Suprapubic skin (tissue), 4 donors: ENCODE measurements at regions not wholly inside any gene's neighbourhood (a gene's known extent, or its start where the extent isn't known, plus 50 kb on each side); places are given as distances from the start of the nearest gene placed in this dataset.

Source experiments
- CTCF ChIP-seq, 2 donors: fragments of 200-600 bp in 1 of 2; fragments of 450-650 bp in 1 of 2; sonication (generic) in 1 of 2; IDR thresholded peaks; one replicate each; pipeline ENCODE4 v1.5.1; 2016 to 2019; ENCODE audit warnings: antibody characterized with exemption in 2 of 2, mild to moderate bottlenecking in 1 of 2, moderate library complexity in 1 of 2
- POLR2A ChIP-seq, 2 donors: fragments of 450-650 bp; IDR thresholded peaks; one replicate each; pipeline ENCODE4 v1.6.1; 2017; ENCODE audit warnings: antibody characterized with exemption in 2 of 2, mild to moderate bottlenecking in 2 of 2, moderate library complexity in 2 of 2
- POLR2AphosphoS5 ChIP-seq, 3 donors: sonication (generic); formaldehyde crosslinking; IDR thresholded peaks; one replicate each; pipeline ENCODE4 v1.6.1; 2017; ENCODE audit warnings: antibody characterized with exemption in 3 of 3

GRCh38 chr6:133092771-133093170, 148.4 kb upstream of the EYA4 start:
- TF ChIP-seq POLR2AphosphoS5 (IDR thresholded peaks at IDR 0.05) (no peak), CTCF (IDR thresholded peaks at IDR 0.05) (no peak), POLR2A (IDR thresholded peaks at IDR 0.05) (no peak)
